GM19397 (cell line): ENCODE measurements at regions not wholly inside any gene's neighbourhood (a gene's known extent, or its start where the extent isn't known, plus 50 kb on each side); places are given as distances from the start of the nearest gene placed in this dataset.

ENCODE experiments used
- ATAC-seq: cut with Tn5 transposase; IDR thresholded peaks from one replicate; pipeline ENCODE4 v1.9.1; 2021; ENCODE audit warnings: mild to moderate bottlenecking, moderate library complexity; ENCODE audit not compliant: unreplicated experiment

- no peak for ATAC-seq
Observed at GRCh38 chr15:77541421-77542181, 91.1 kb downstream of the LINGO1 start.

DNA sequence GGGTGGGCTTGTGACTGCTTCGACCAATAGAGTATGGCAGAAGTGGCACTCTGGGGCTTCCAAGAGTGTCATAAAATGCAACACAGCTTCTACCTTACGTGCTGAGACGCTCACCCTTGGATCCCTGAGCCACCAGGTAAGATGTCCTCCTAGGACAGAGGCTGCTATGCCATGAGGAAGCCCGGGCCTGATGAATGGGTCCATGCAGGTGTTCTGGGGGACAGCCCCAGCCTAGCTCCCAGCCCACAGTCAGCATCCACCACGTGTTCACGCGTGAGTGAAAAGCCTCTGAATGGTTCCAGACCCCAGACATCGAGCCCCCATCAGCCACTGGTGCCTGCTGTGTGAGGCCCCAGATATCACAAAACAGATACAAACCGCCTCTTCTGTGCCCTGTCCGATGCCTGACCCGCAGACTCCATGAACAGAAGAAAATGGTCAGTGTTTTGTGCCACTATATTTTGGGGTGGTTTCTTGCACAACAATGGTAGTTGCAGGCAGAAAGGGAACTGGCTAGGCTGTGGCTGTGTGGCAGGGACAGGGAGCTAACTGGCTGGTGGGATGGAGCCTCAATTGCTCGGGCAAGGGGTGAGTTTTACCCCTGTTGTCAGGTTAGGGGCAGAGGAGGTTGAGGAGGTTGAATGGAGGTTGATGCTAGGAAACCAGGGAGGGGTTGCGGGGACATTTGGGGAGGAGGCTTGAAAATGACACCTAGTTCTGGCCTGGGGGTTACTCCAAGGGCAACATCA lies 92.2 kb downstream of the LINGO1 start:
- no peak for ATAC-seq

GRCh38 chr15:77538793-77539497 lies 93.8 kb downstream of the LINGO1 start:
- no peak for ATAC-seq

DNA sequence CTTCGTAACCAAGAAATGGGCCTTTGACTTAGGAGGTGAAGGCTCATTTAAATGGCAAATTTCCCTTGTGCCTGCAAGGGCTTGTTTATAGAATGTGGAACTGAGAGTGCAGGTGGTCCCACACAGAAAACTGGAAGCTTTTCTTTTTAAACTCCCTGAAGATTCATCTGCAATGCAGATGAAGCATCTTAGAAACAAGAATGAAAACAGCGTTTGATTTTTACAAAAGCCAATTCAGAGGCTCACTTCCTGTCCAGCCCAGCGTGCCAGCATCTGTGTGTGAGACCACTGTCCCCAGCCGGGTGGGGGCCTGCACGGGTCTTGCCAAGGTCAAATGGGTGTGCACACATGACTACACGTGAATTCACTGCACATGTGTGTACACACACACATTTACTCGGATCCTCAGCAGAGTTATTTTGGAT lies 94.7 kb downstream of the LINGO1 start:
- ATAC-seq, result peak; percentile 82

DNA sequence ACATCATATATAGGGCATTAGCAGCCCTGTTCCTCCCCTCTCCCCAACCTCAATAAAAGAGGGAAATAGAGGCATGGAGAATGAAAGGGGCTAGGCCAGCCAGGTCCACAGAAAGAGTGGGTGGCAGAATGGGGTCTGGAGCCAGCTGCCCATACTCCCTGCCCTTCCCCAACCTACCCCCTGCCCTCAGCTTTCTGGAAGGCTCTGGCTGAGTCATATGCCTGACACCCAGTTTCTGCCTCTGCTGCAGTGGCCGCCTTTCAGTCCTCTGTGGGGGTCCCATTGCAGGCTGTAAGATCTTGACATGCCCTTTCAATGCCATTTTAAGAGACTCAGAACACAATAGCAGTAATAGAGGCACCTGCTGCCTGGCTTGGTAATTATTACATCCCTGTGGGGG lies 95.7 kb downstream of the LINGO1 start:
- ATAC-seq, result no peak

GRCh38 chr15:77535845-77536244 lies 96.9 kb downstream of the LINGO1 start:
- ATAC-seq, result no peak
